OCI-LY1 (cell line): ENCODE measurements at regions not wholly inside any gene's neighbourhood (a gene's known extent, or its start where the extent isn't known, plus 50 kb on each side); places are given as distances from the start of the nearest gene placed in this dataset.

Experiments
- EZH2 ChIP-seq: fragments of 200-600 bp; sonication (generic), shearing (Covaris generic); IDR thresholded peaks from 2 replicates; pipeline ENCODE4 v1.8.0; 2017; ENCODE audit warnings: borderline replicate concordance, mixed run types, mild to moderate bottlenecking, antibody characterized with exemption, low read length, moderate library complexity, mixed read lengths
- TF ChIP-seq, protein P1 (sequence below): fragments of 200-600 bp; sonication (generic), shearing (Covaris generic); IDR thresholded peaks from 2 replicates; pipeline ENCODE4 v1.5.1; 2017; ENCODE audit warnings: mild to moderate bottlenecking, antibody characterized with exemption, low read length, moderate library complexity, mixed read lengths

DNA sequence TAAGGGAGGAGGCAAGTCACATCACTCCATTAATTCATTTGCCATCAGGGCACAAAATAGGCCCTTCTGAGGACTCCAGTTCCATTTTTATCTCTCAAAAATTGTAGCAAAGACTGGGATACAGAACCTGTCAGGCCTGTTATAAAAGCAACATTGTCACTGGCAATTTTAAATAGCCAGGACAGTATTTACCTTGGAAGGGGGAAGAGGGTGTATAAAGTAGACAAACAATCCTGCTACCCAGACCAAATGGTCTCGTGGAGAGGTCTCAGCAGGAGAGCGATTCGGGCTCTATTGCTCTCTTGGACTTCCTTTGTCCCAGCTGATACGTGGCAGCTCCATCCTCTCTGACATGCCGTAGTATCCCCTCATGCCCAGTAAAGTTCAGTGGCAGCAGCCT is 740.3 kb upstream of the HS6ST1 start:
- TF ChIP-seq, protein P1, sequence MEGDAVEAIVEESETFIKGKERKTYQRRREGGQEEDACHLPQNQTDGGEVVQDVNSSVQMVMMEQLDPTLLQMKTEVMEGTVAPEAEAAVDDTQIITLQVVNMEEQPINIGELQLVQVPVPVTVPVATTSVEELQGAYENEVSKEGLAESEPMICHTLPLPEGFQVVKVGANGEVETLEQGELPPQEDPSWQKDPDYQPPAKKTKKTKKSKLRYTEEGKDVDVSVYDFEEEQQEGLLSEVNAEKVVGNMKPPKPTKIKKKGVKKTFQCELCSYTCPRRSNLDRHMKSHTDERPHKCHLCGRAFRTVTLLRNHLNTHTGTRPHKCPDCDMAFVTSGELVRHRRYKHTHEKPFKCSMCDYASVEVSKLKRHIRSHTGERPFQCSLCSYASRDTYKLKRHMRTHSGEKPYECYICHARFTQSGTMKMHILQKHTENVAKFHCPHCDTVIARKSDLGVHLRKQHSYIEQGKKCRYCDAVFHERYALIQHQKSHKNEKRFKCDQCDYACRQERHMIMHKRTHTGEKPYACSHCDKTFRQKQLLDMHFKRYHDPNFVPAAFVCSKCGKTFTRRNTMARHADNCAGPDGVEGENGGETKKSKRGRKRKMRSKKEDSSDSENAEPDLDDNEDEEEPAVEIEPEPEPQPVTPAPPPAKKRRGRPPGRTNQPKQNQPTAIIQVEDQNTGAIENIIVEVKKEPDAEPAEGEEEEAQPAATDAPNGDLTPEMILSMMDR, result no peak
- no peak for TF ChIP-seq EZH2
